Ishikawa (cell line): ENCODE measurements at regions not wholly inside any gene's neighbourhood (a gene's known extent, or its start where the extent isn't known, plus 50 kb on each side); places are given as distances from the start of the nearest gene placed in this dataset.

ENCODE experiments used
- CEBPB ChIP-seq: IDR thresholded peaks from 2 replicates; pipeline ENCODE4 v1.6.1; 2012
- EP300 ChIP-seq: IDR thresholded peaks from 2 replicates; pipeline ENCODE4 v1.6.1; 2012; ENCODE audit warnings: borderline replicate concordance
- RAD21 ChIP-seq: IDR thresholded peaks from 2 replicates; pipeline ENCODE4 v1.6.1; 2012; ENCODE audit warnings: low read depth
- TAF1 ChIP-seq: IDR thresholded peaks from 2 replicates; pipeline ENCODE4 v1.6.1; 2012; ENCODE audit warnings: low read depth, mild to moderate bottlenecking
- TCF12 ChIP-seq: IDR thresholded peaks from 2 replicates; pipeline ENCODE4 v1.6.1; 2012; ENCODE audit warnings: low read depth
- USF1 ChIP-seq: IDR thresholded peaks from 2 replicates; pipeline ENCODE4 v1.6.1; 2012
- TF ChIP-seq, protein P1 (sequence below): IDR thresholded peaks from 2 replicates; pipeline ENCODE4 v1.6.1; 2012; ENCODE audit warnings: low read depth, mild to moderate bottlenecking
- TF ChIP-seq, protein P2 (sequence below): IDR thresholded peaks from 2 replicates; pipeline ENCODE4 v1.6.1; 2012

GRCh38 chr15:48006031-48006511, 114.7 kb upstream of the SLC24A5 start:
- TF ChIP-seq, protein P1, sequence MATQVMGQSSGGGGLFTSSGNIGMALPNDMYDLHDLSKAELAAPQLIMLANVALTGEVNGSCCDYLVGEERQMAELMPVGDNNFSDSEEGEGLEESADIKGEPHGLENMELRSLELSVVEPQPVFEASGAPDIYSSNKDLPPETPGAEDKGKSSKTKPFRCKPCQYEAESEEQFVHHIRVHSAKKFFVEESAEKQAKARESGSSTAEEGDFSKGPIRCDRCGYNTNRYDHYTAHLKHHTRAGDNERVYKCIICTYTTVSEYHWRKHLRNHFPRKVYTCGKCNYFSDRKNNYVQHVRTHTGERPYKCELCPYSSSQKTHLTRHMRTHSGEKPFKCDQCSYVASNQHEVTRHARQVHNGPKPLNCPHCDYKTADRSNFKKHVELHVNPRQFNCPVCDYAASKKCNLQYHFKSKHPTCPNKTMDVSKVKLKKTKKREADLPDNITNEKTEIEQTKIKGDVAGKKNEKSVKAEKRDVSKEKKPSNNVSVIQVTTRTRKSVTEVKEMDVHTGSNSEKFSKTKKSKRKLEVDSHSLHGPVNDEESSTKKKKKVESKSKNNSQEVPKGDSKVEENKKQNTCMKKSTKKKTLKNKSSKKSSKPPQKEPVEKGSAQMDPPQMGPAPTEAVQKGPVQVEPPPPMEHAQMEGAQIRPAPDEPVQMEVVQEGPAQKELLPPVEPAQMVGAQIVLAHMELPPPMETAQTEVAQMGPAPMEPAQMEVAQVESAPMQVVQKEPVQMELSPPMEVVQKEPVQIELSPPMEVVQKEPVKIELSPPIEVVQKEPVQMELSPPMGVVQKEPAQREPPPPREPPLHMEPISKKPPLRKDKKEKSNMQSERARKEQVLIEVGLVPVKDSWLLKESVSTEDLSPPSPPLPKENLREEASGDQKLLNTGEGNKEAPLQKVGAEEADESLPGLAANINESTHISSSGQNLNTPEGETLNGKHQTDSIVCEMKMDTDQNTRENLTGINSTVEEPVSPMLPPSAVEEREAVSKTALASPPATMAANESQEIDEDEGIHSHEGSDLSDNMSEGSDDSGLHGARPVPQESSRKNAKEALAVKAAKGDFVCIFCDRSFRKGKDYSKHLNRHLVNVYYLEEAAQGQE: no peak
- TF ChIP-seq TAF1 (no peak), EP300 (peak; percentile 54; the same call in 1 of the 2 replicates), USF1 (no peak), RAD21 (no peak), TCF12 (0 out of 2 replicates have a peak, but pooled peaks have one; percentile 33), CEBPB (peak; percentile 24; the same call in 1 of the 2 replicates)
- TF ChIP-seq, protein P2, sequence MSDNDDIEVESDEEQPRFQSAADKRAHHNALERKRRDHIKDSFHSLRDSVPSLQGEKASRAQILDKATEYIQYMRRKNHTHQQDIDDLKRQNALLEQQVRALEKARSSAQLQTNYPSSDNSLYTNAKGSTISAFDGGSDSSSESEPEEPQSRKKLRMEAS: no peak
